HCT116 (cell line): ENCODE measurements at regions not wholly inside any gene's neighbourhood (a gene's known extent, or its start where the extent isn't known, plus 50 kb on each side); places are given as distances from the start of the nearest gene placed in this dataset.

Experiments used
- ATAC-seq: fragments of 200-7000 bp; cut with Tn5 transposase; 2 replicates; pipeline ENCODE4 v1.9.1; 2020; ENCODE audit warnings: mild to moderate bottlenecking, moderate library complexity
- BruUV-seq: library from RNA; stranded (reverse); fragments of 400-500 nt; replicated peaks from 2 replicates; lab custom pipeline; 2021; lab: Mats Ljungman, UMichigan
- CTCF ChIA-PET: fragments of 300-600 bp; sonication (Branson Sonifier 250); formaldehyde crosslinking; loops from one replicate; lab custom pipeline; 2021; ENCODE audit warnings: antibody characterized with exemption; lab: Charles Lee
- POLR2A ChIA-PET: fragments of 300-600, 350-600 bp; sonication (Branson Sonifier 250); formaldehyde crosslinking; loops from one replicate; lab custom pipeline; 2021; ENCODE audit warnings: antibody characterized with exemption; lab: Charles Lee
- RAD21 ChIA-PET, 2 experiments: fragments of 300-600 bp; sonication (Branson Sonifier 250); formaldehyde crosslinking; loops; one replicate each; lab custom pipeline; 2023; ENCODE audit warnings: low total read pairs in 2 of 2; ENCODE audit not compliant: uncharacterized antibody in 2 of 2, unreplicated experiment in 2 of 2, low non-redundant PET in 1 of 2; lab: Charles Lee
- DNase-seq: peaks from one replicate; pipeline ENCODE4 v3.0.0-alpha.2; 2010; ENCODE audit warnings: low read depth, low spot score
- H2AFZ ChIP-seq: fragments of 200-600 bp; shearing (Covaris generic), sonication (generic); 2 replicates; pipeline ENCODE4 v1.6.1; 2017; ENCODE audit warnings: low read depth, mixed run types, mixed read lengths, antibody characterized with exemption, low read length; ENCODE audit not compliant: poor library complexity, severe bottlenecking
- H3K27ac ChIP-seq: 2 replicates; pipeline ENCODE4 v1.5.1; 2012; ENCODE audit warnings: low read depth, low read length
- H3K27me3 ChIP-seq: fragments of 200-600 bp; sonication (generic); 2 replicates; pipeline ENCODE4 v1.6.1; 2016; ENCODE audit warnings: mixed run types, low read length, mixed read lengths; ENCODE audit not compliant: insufficient read depth
- H3K36me3 ChIP-seq, 2 experiments: fragments of 200-500 bp in 1 of 2; fragments of 200-600 bp in 1 of 2; sonication (Bioruptor generic) in 1 of 2; sonication (generic) in 1 of 2; 2 replicates each; pipeline versions ENCODE4 v1.5.1 to v1.6.1; 2014 to 2016; ENCODE audit warnings: low read length in 2 of 2, inconsistent platforms in 1 of 2, mixed read lengths in 1 of 2, mixed run types in 1 of 2; ENCODE audit not compliant: insufficient read depth in 2 of 2, control insufficient read depth in 1 of 2
- H3K4me1 ChIP-seq, 2 experiments: fragments of 200-600 bp in 1 of 2; sonication (generic) in 1 of 2; 2 replicates each; pipeline versions ENCODE4 v1.5.1 to v1.6.1; 2012 to 2017; ENCODE audit warnings: low read length in 2 of 2, inconsistent platforms in 1 of 2, mild to moderate bottlenecking in 1 of 2, mixed read lengths in 1 of 2, mixed run types in 1 of 2, moderate library complexity in 1 of 2; ENCODE audit not compliant: insufficient read depth in 2 of 2, control insufficient read depth in 1 of 2
- H3K4me2 ChIP-seq: fragments of 200-600 bp; sonication (generic); 2 replicates; pipeline ENCODE4 v1.6.1; 2017; ENCODE audit warnings: mixed run types, low read length, mixed read lengths
- H3K4me3 ChIP-seq, 2 experiments: fragments of 200-600 bp in 1 of 2; sonication (generic) in 1 of 2; replicated peaks in 1 of 2; 2 replicates each; pipeline ENCODE4 v1.5.1; 2011 to 2016; ENCODE audit warnings: low read length in 2 of 2, control low read depth in 1 of 2, low read depth in 1 of 2, mild to moderate bottlenecking in 1 of 2, mixed read lengths in 1 of 2, mixed run types in 1 of 2
- H3K79me2 ChIP-seq: fragments of 200-600 bp; sonication (generic); 2 replicates; pipeline ENCODE4 v1.6.1; 2017; ENCODE audit warnings: mild to moderate bottlenecking, mixed run types, low read length, moderate library complexity, mixed read lengths; ENCODE audit not compliant: insufficient read depth
- H3K9ac ChIP-seq: fragments of 200-600 bp; sonication (generic); 2 replicates; pipeline ENCODE4 v1.6.1; 2016; ENCODE audit warnings: low read length, mixed read lengths
- H3K9me2 ChIP-seq: fragments of 200-600 bp; sonication (generic), shearing (Covaris generic); 2 replicates; pipeline ENCODE4 v1.6.1; 2017; ENCODE audit warnings: mixed run types, mild to moderate bottlenecking, moderate library complexity; ENCODE audit not compliant: insufficient read depth
- H3K9me3 ChIP-seq, 2 experiments: fragments of 200-500 bp in 1 of 2; fragments of 200-600 bp in 1 of 2; sonication (Bioruptor generic) in 1 of 2; sonication (generic) in 1 of 2; 2 replicates each; pipeline ENCODE4 v1.6.1; 2014 to 2017; ENCODE audit warnings: low read length in 2 of 2, mixed read lengths in 2 of 2, inconsistent platforms in 1 of 2, low read depth in 1 of 2, mild to moderate bottlenecking in 1 of 2, mixed run types in 1 of 2, moderate library complexity in 1 of 2; ENCODE audit not compliant: control insufficient read depth in 1 of 2, insufficient read depth in 1 of 2
- H4K20me1 ChIP-seq: fragments of 200-600 bp; sonication (generic), shearing (Covaris generic); 2 replicates; pipeline ENCODE4 v1.6.1; 2017; ENCODE audit warnings: mixed run types, mild to moderate bottlenecking, moderate library complexity; ENCODE audit not compliant: insufficient read depth
- CBX3 ChIP-seq: IDR thresholded peaks from 2 replicates; pipeline ENCODE4 v1.6.1; 2012; ENCODE audit warnings: low read depth
- CEBPB ChIP-seq: IDR thresholded peaks from 2 replicates; pipeline ENCODE4 v1.6.1; 2012; ENCODE audit warnings: low read depth
- ELF1 ChIP-seq: IDR thresholded peaks from 2 replicates; pipeline ENCODE4 v1.6.1; 2012; ENCODE audit warnings: low read depth, borderline replicate concordance
- FOSL1 ChIP-seq: IDR thresholded peaks from 2 replicates; pipeline ENCODE4 v1.6.1; 2012; ENCODE audit warnings: low read depth
- JUND ChIP-seq: IDR thresholded peaks from 2 replicates; pipeline ENCODE4 v1.6.1; 2012
- SIN3A ChIP-seq: IDR thresholded peaks from 2 replicates; pipeline ENCODE4 v1.6.1; 2012; ENCODE audit warnings: low read depth
- YY1 ChIP-seq: IDR thresholded peaks from 2 replicates; pipeline ENCODE4 v1.6.1; 2011; ENCODE audit warnings: low read length, low read depth, moderate library complexity, mild to moderate bottlenecking; ENCODE audit not compliant: insufficient replicate concordance; ENCODE audit errors: extremely low read depth
- intact Hi-C: fragments of 100-400 bp; cut with micrococcal nuclease; formaldehyde crosslinking; loops from 2 replicates; pipeline ENCODE4 v1.10.0; 2022
- TF ChIP-seq, protein P1 (sequence below): IDR thresholded peaks from 2 replicates; pipeline ENCODE4 v1.6.1; 2012
- TF ChIP-seq, protein P2 (sequence below): IDR thresholded peaks from 2 replicates; pipeline ENCODE4 v1.6.1; 2012; ENCODE audit warnings: low read depth
- TF ChIP-seq, protein P3 (sequence below): IDR thresholded peaks from 2 replicates; pipeline ENCODE4 v1.6.1; 2011; ENCODE audit warnings: mild to moderate bottlenecking, low read length, moderate library complexity; ENCODE audit not compliant: insufficient replicate concordance; ENCODE audit errors: extremely low read depth

DNA sequence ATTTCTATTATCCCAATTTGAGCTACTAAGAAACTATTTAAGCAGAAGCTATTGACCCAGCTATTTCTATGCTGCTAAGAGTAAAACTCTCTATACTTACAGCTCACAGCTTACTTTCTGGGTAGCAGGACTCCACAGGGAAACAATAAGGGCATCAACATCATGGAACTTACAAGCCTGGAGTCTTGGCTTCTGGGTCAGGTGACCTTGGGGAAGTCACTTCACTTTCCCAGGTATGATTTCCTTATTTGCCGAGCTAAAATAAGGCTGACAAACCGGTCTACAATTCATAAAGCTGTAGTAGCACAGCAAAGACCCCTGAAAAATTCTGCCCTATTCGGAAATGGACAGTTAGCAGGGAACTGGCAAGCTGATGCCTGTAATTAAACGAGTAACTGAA, 278.3 kb upstream of the NR2F2 start:
- ATAC-seq: no peak
- no peaks in the 10 kb centered on the region for H3K79me2 ChIP-seq
- ChIA-PET CTCF (interaction anchor here (1.5 kb wide), 1 partner anchor 275 kb away, joined by 5 read pairs; no protein-coding TSS in a partner anchor), RAD21 (interaction anchor here in 1 of 2 experiments (0.7 kb wide), 1 partner anchor 275 kb away, joined by 4 read pairs; no protein-coding TSS in a partner anchor), POLR2A (no interaction called here)
- TF ChIP-seq SIN3A (no peak), FOSL1 (no peak), YY1 (no peak), CBX3 (no peak), ELF1 (no peak), JUND (no peak), CEBPB (no peak)
- TF ChIP-seq, protein P1, sequence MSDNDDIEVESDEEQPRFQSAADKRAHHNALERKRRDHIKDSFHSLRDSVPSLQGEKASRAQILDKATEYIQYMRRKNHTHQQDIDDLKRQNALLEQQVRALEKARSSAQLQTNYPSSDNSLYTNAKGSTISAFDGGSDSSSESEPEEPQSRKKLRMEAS: no peak
- TF ChIP-seq, protein P2, sequence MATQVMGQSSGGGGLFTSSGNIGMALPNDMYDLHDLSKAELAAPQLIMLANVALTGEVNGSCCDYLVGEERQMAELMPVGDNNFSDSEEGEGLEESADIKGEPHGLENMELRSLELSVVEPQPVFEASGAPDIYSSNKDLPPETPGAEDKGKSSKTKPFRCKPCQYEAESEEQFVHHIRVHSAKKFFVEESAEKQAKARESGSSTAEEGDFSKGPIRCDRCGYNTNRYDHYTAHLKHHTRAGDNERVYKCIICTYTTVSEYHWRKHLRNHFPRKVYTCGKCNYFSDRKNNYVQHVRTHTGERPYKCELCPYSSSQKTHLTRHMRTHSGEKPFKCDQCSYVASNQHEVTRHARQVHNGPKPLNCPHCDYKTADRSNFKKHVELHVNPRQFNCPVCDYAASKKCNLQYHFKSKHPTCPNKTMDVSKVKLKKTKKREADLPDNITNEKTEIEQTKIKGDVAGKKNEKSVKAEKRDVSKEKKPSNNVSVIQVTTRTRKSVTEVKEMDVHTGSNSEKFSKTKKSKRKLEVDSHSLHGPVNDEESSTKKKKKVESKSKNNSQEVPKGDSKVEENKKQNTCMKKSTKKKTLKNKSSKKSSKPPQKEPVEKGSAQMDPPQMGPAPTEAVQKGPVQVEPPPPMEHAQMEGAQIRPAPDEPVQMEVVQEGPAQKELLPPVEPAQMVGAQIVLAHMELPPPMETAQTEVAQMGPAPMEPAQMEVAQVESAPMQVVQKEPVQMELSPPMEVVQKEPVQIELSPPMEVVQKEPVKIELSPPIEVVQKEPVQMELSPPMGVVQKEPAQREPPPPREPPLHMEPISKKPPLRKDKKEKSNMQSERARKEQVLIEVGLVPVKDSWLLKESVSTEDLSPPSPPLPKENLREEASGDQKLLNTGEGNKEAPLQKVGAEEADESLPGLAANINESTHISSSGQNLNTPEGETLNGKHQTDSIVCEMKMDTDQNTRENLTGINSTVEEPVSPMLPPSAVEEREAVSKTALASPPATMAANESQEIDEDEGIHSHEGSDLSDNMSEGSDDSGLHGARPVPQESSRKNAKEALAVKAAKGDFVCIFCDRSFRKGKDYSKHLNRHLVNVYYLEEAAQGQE: no peak
- TF ChIP-seq, protein P3, sequence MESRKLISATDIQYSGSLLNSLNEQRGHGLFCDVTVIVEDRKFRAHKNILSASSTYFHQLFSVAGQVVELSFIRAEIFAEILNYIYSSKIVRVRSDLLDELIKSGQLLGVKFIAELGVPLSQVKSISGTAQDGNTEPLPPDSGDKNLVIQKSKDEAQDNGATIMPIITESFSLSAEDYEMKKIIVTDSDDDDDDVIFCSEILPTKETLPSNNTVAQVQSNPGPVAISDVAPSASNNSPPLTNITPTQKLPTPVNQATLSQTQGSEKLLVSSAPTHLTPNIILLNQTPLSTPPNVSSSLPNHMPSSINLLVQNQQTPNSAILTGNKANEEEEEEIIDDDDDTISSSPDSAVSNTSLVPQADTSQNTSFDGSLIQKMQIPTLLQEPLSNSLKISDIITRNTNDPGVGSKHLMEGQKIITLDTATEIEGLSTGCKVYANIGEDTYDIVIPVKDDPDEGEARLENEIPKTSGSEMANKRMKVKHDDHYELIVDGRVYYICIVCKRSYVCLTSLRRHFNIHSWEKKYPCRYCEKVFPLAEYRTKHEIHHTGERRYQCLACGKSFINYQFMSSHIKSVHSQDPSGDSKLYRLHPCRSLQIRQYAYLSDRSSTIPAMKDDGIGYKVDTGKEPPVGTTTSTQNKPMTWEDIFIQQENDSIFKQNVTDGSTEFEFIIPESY: no peak
- H3K36me3 ChIP-seq: no peaks in the 10 kb centered on the region
- no peaks in the 10 kb centered on the region for H3K9me3 ChIP-seq
- no peak overlapping the region for H3K4me3 ChIP-seq
- peak overlapping the region; percentile 64; the same call in 1 of the 2 replicates for H3K4me2 ChIP-seq
- intact Hi-C loops: loop anchor here (5.0 kb wide), 1 partner anchor 275 kb away; no protein-coding TSS in a partner anchor
- no peaks in the 10 kb centered on the region for H3K27me3 ChIP-seq
- H3K9me2 ChIP-seq: no peaks in the 10 kb centered on the region
- DNase-seq: no peak
- H3K27ac ChIP-seq: no peak overlapping the region
- H4K20me1 ChIP-seq: no peaks in the 10 kb centered on the region
- no peak overlapping the region for H3K9ac ChIP-seq
- BruUV-seq: no TSS peak
- H3K4me1 ChIP-seq: peaks cover 17 to 28% of the 10 kb centered on the region in 2 experiments; a peak in 3 of 4 replicates
- no peak overlapping the region for H2AFZ ChIP-seq
